Ovary (tissue), 7 donors: ENCODE measurements at regions not wholly inside any gene's neighbourhood (a gene's known extent, or its start where the extent isn't known, plus 50 kb on each side); places are given as distances from the start of the nearest gene placed in this dataset.

Experiments used
- DNase-seq, 5 donors: peaks; one replicate each; pipeline ENCODE4 v3.0.0-alpha.2; 2019 to 2020
- H3K27ac ChIP-seq, 2 donors: fragments of 200-600 bp; one replicate each; pipeline versions ENCODE4 v1.5.1 to v1.8.0; 2019 to 2022
- H3K27me3 ChIP-seq: fragments of 200-600 bp; one replicate; pipeline ENCODE4 v1.8.0; 2022
- H3K36me3 ChIP-seq: fragments of 200-600 bp; sonication (generic); one replicate; pipeline ENCODE4 v1.5.1; 2019
- H3K4me1 ChIP-seq: one replicate; pipeline ENCODE4 v1.8.1; 2013; ENCODE audit warnings: mild to moderate bottlenecking, moderate library complexity; ENCODE audit not compliant: insufficient read depth
- H3K4me3 ChIP-seq: fragments of 200-600 bp; sonication (generic); one replicate; pipeline ENCODE4 v1.5.1; 2017
- H3K9me3 ChIP-seq, 2 donors: fragments of 200-600 bp in 1 of 2; sonication (generic) in 1 of 2; one replicate each; pipeline versions ENCODE4 v1.5.1 to v1.8.1; 2013 to 2019; ENCODE audit warnings: mild to moderate bottlenecking in 1 of 2, moderate library complexity in 1 of 2
- CTCF ChIP-seq, 3 donors: fragments of 450-650 bp in 2 of 3; fragments of 200-600 bp in 1 of 3; IDR thresholded peaks; one replicate each; pipeline versions ENCODE4 v1.5.1 to v1.8.0; 2016 to 2022; ENCODE audit warnings: antibody characterized with exemption in 3 of 3, mild to moderate bottlenecking in 1 of 3
- EP300 ChIP-seq: sonication (generic); formaldehyde crosslinking; IDR thresholded peaks from one replicate; pipeline ENCODE4 v1.6.1; 2017; ENCODE audit warnings: antibody characterized with exemption
- POLR2A ChIP-seq: fragments of 450-650 bp; IDR thresholded peaks from one replicate; pipeline ENCODE4 v1.6.1; 2017; ENCODE audit warnings: antibody characterized with exemption, mild to moderate bottlenecking, moderate library complexity
- WGBS, 3 donors: extraction: QIAGEN DNeasy Blood & Tissue Kit in 1 of 3; methylation state at CpG; one replicate each; pipeline versions ENCODE4 v1.1.5 to v1.1.7; 2013 to 2017; 5-methylcytosine and 5-hydroxymethylcytosine counted together
- intact Hi-C, 4 donors: fragments of 100-400 bp; cut with DNase I; formaldehyde crosslinking; loops; one replicate each; pipeline versions ENCODE4 v1.11.0 to v1.15.1; 2022 to 2023
- donor health status: DM: no; HTN: no; CAD: no; lungs with moderate emphysema.
- donor health status: DM: no; HTN: no; CAD: no.
- donor health status: Bipolar disorder and iron deficiency.
- donor health status: DM: no; HTN: no; CAD: no.
- donor health status: DM: yes; HTN: yes; CAD: no.

- TF ChIP-seq EP300, result no peak
- no peak for TF ChIP-seq CTCF (IDR thresholded peaks at IDR 0.05)
- TF ChIP-seq POLR2A, result no peak
- 89 to 95% (median 89%) methylated on average over 3 of the region's 3 CpGs for WGBS, 3 donors
Observed at GRCh38 chr16:52247737-52248136, 299.2 kb downstream of the TOX3 start.

GRCh38 chr16:52238710-52239109 lies 308.2 kb downstream of the TOX3 start:
- Histone ChIP-seq H3K4me3 (no peak overlapping the region), H3K4me1 (no peaks in the 10 kb centered on the region), H3K27me3 (no peaks in the 10 kb centered on the region), H3K9me3 (no peaks in the 10 kb centered on the region), H3K36me3 (no peaks in the 10 kb centered on the region), H3K27ac (no peak overlapping the region)
- DNase-seq, result no peak
- TF ChIP-seq CTCF (IDR thresholded peaks at IDR 0.05) (no peak), POLR2A (no peak), EP300 (no peak)
- WGBS, 3 donors, result 78 to 90% (median 87%) methylated on average over 2 of the region's 2 CpGs
- intact Hi-C loops, result no loop called here

More at GRCh38 chr16:52247737-52248136, 299.2 kb downstream of the TOX3 start:
- no peaks in the 10 kb centered on the region for H3K36me3 ChIP-seq
- no peaks in the 10 kb centered on the region for H3K27me3 ChIP-seq
- H3K4me1 ChIP-seq, result no peaks in the 10 kb centered on the region
- intact Hi-C loops, result no loop called here
- H3K4me3 ChIP-seq, result no peak overlapping the region
- H3K27ac ChIP-seq, result no peak overlapping the region
- DNase-seq, result no peak
- H3K9me3 ChIP-seq, result no peaks in the 10 kb centered on the region

GRCh38 chr16:52237823-52238222 lies 309.1 kb downstream of the TOX3 start:
- no peaks in the 10 kb centered on the region for H3K4me1 ChIP-seq
- H3K4me3 ChIP-seq, result no peak overlapping the region
- H3K36me3 ChIP-seq, result no peaks in the 10 kb centered on the region
- no peaks in the 10 kb centered on the region for H3K9me3 ChIP-seq
- TF ChIP-seq CTCF (IDR thresholded peaks at IDR 0.05) (no peak), POLR2A (no peak), EP300 (no peak)
- H3K27me3 ChIP-seq, result no peaks in the 10 kb centered on the region
- DNase-seq, result no peak
- 88 to 91% (median 91%) methylated on average over 9 of the region's 9 CpGs for WGBS, 3 donors
- intact Hi-C loops, result no loop called here
- H3K27ac ChIP-seq, result no peak overlapping the region

GRCh38 chr16:52235186-52235585 lies 311.8 kb downstream of the TOX3 start:
- intact Hi-C loops, result no loop called here
- no peak for DNase-seq
- Histone ChIP-seq H3K4me3 (no peak overlapping the region), H3K36me3 (no peaks in the 10 kb centered on the region), H3K9me3 (no peaks in the 10 kb centered on the region), H3K27ac (no peak overlapping the region), H3K4me1 (no peaks in the 10 kb centered on the region), H3K27me3 (no peaks in the 10 kb centered on the region)
- TF ChIP-seq CTCF (IDR thresholded peaks at IDR 0.05), result no peak
- no peak for TF ChIP-seq EP300
- TF ChIP-seq POLR2A, result no peak

- H3K27me3 ChIP-seq, result no peaks in the 10 kb centered on the region
- no peaks in the 10 kb centered on the region for H3K9me3 ChIP-seq
- no peaks in the 10 kb centered on the region for H3K4me1 ChIP-seq
- intact Hi-C loops, result no loop called here
- no peak for DNase-seq
- H3K4me3 ChIP-seq, result no peak overlapping the region
- TF ChIP-seq EP300 (no peak), POLR2A (no peak), CTCF (IDR thresholded peaks at IDR 0.05) (no peak)
- no peak overlapping the region for H3K27ac ChIP-seq
- WGBS, 3 donors, result 89 to 98% (median 91%) methylated on average over 2 of the region's 2 CpGs
- H3K36me3 ChIP-seq, result no peaks in the 10 kb centered on the region
Observed at GRCh38 chr16:52234626-52235025, 312.3 kb downstream of the TOX3 start.
